Sigmoid colon (tissue), 6 donors: ENCODE measurements at regions not wholly inside any gene's neighbourhood (a gene's known extent, or its start where the extent isn't known, plus 50 kb on each side); places are given as distances from the start of the nearest gene placed in this dataset.

Experiments
- DNase-seq: peaks from one replicate; pipeline ENCODE4 v3.0.0-alpha.2; 2019
- H3K27ac ChIP-seq, 4 donors: fragments of 200-600 bp; sonication (generic); one replicate each; pipeline ENCODE4 v1.5.1; 2016 to 2019; ENCODE audit warnings: mild to moderate bottlenecking in 1 of 4
- H3K27me3 ChIP-seq, 3 donors: fragments of 200-600 bp; sonication (generic); one replicate each; pipeline ENCODE4 v1.5.1; 2019; ENCODE audit warnings: mild to moderate bottlenecking in 1 of 3
- H3K36me3 ChIP-seq, 4 donors: fragments of 200-600 bp; sonication (generic); one replicate each; pipeline ENCODE4 v1.5.1; 2016 to 2019
- H3K4me1 ChIP-seq, 4 donors: fragments of 200-600 bp; sonication (generic); one replicate each; pipeline ENCODE4 v1.5.1; 2017 to 2019
- H3K4me3 ChIP-seq, 4 donors: fragments of 200-600 bp; sonication (generic); one replicate each; pipeline ENCODE4 v1.5.1; 2017 to 2019; ENCODE audit warnings: mild to moderate bottlenecking in 2 of 4, moderate library complexity in 1 of 4
- H3K9me3 ChIP-seq, 4 donors: fragments of 200-600 bp in 3 of 4; sonication (generic) in 3 of 4; one replicate each; pipeline versions ENCODE4 v1.5.1 to v1.6.1; 2013 to 2019
- CTCF ChIP-seq, 4 experiments: fragments of 450-650 bp in 3 of 4; fragments of 200-600 bp in 1 of 4; IDR thresholded peaks; one replicate each; pipeline ENCODE4 v1.5.1; 2016 to 2019; ENCODE audit warnings: antibody characterized with exemption in 4 of 4, mild to moderate bottlenecking in 3 of 4, moderate library complexity in 2 of 4
- EP300 ChIP-seq, 4 donors: sonication (generic); formaldehyde crosslinking; IDR thresholded peaks; one replicate each; pipeline ENCODE4 v1.6.1; 2017; ENCODE audit warnings: antibody characterized with exemption in 4 of 4
- POLR2A ChIP-seq, 2 donors: fragments of 450-650 bp; IDR thresholded peaks; one replicate each; pipeline ENCODE4 v1.6.1; 2016; ENCODE audit warnings: antibody characterized with exemption in 2 of 2, mild to moderate bottlenecking in 2 of 2, moderate library complexity in 2 of 2
- POLR2AphosphoS5 ChIP-seq, 4 donors: sonication (generic); formaldehyde crosslinking; IDR thresholded peaks; one replicate each; pipeline ENCODE4 v1.6.1; 2017; ENCODE audit warnings: antibody characterized with exemption in 4 of 4
- WGBS, 2 donors: extraction: QIAGEN DNeasy Blood & Tissue Kit; methylation state at CpG; one replicate each; pipeline ENCODE4 v1.1.7; 2013; 5-methylcytosine and 5-hydroxymethylcytosine counted together
- intact Hi-C: fragments of 100-400 bp; cut with DNase I; formaldehyde crosslinking; loops from one replicate; pipeline ENCODE4 v1.15.1; 2023
- donor health status: healthy with polysubstance abuse.
- donor health status: healthy.

GRCh38 chr6:66065313-66065712 lies 358.3 kb upstream of the EYS start:
- TF ChIP-seq POLR2AphosphoS5 (IDR thresholded peaks at IDR 0.05) = no peak
- no peak for TF ChIP-seq CTCF (IDR thresholded peaks at IDR 0.05)
- TF ChIP-seq POLR2A (IDR thresholded peaks at IDR 0.05) = no peak
- no peak for TF ChIP-seq EP300 (IDR thresholded peaks at IDR 0.05)
- H3K36me3 ChIP-seq = no peaks in the 10 kb centered on the region

GRCh38 chr6:66057034-66057433 lies 350.0 kb upstream of the EYS start:
- TF ChIP-seq POLR2A (IDR thresholded peaks at IDR 0.05) = no peak
- TF ChIP-seq POLR2AphosphoS5 (IDR thresholded peaks at IDR 0.05) = no peak
- TF ChIP-seq EP300 (IDR thresholded peaks at IDR 0.05) = no peak
- no peak for TF ChIP-seq CTCF (IDR thresholded peaks at IDR 0.05)
- DNase-seq = no peak
- Histone ChIP-seq H3K27me3 (no peaks in the 10 kb centered on the region), H3K9me3 (no peaks in the 10 kb centered on the region), H3K4me3 (no peak overlapping the region), H3K4me1 (no peaks in the 10 kb centered on the region), H3K36me3 (no peaks in the 10 kb centered on the region), H3K27ac (no peak overlapping the region)
- intact Hi-C loops = no loop called here
- 83 to 94% methylated on average over 1 of the region's 1 CpG for WGBS, 2 donors

More at GRCh38 chr6:66065313-66065712, 358.3 kb upstream of the EYS start:
- Histone ChIP-seq H3K27me3 (no peaks in the 10 kb centered on the region), H3K27ac (no peak overlapping the region), H3K4me1 (no peaks in the 10 kb centered on the region), H3K4me3 (no peak overlapping the region), H3K9me3 (peaks cover 0 to 1% (median 0%) of the 10 kb centered on the region in 4 donors)
- intact Hi-C loops = no loop called here
- WGBS, 2 donors = 80 to 83% methylated on average over 1 of the region's 1 CpG
- no peak for DNase-seq

- H3K4me3 ChIP-seq = no peak overlapping the region
- H3K4me1 ChIP-seq = no peaks in the 10 kb centered on the region
- H3K27ac ChIP-seq = no peak overlapping the region
- H3K9me3 ChIP-seq = no peaks in the 10 kb centered on the region
- no peaks in the 10 kb centered on the region for H3K36me3 ChIP-seq
- DNase-seq = no peak
- H3K27me3 ChIP-seq = no peaks in the 10 kb centered on the region
- no peak for TF ChIP-seq POLR2AphosphoS5 (IDR thresholded peaks at IDR 0.05)
- TF ChIP-seq POLR2A (IDR thresholded peaks at IDR 0.05) = no peak
- no peak for TF ChIP-seq EP300 (IDR thresholded peaks at IDR 0.05)
- TF ChIP-seq CTCF (IDR thresholded peaks at IDR 0.05) = no peak
- intact Hi-C loops = no loop called here
- WGBS, 2 donors = 50 to 63% methylated on average over 2 of the region's 2 CpGs
Measured at GRCh38 chr6:66054967-66055366, 347.9 kb upstream of the EYS start.

GRCh38 chr6:66051812-66052211 lies 344.8 kb upstream of the EYS start:
- DNase-seq = no peak
- WGBS, 2 donors = 80 to 85% methylated on average over 5 of the region's 5 CpGs
- Histone ChIP-seq H3K4me3 (no peak overlapping the region), H3K27ac (no peak overlapping the region), H3K27me3 (no peaks in the 10 kb centered on the region), H3K4me1 (no peaks in the 10 kb centered on the region), H3K9me3 (no peaks in the 10 kb centered on the region), H3K36me3 (no peaks in the 10 kb centered on the region)
- intact Hi-C loops = no loop called here
- TF ChIP-seq CTCF (IDR thresholded peaks at IDR 0.05) (no peak), POLR2A (IDR thresholded peaks at IDR 0.05) (no peak), EP300 (IDR thresholded peaks at IDR 0.05) (no peak), POLR2AphosphoS5 (IDR thresholded peaks at IDR 0.05) (no peak)
